Stimulated activated CD4-positive, alpha-beta T cell treated with anti-CD3 and anti-CD28 coated beads, Interleukin-15, amount 100 ng/mL, for 48 hours (primary cell): ENCODE measurements at regions not wholly inside any gene's neighbourhood (a gene's known extent, or its start where the extent isn't known, plus 50 kb on each side); places are given as distances from the start of the nearest gene placed in this dataset.
"Not testable (repeated sequence)": the region's sequence is repeated elsewhere in the genome, so short reads cannot be mapped to it uniquely, and the experiment has no call there.

Source experiments
- DNase-seq, 2 donors: peaks; one replicate each; pipeline ENCODE4 v3.0.0-alpha.2; 2020; ENCODE audit warnings: low read depth in 2 of 2

DNA sequence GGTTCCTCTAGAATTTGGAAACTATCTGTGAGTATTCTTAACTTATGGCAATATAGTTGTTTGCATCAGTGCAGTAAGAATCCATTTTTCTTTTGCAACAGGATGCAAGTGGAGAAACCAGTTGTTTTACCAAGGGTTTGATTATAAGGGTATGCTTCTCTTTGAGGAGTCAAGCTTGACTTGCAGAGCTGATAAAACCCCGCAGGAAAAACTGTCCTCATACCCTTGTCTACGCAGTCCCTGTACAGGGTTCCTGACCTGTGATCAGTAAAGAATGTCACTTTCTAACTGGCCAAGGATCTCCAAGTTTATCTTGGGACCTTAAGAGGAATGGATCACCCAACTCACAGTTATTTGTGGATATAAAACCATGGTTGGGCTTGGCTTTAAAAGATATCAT is 161.1 kb upstream of the OLIG3 start:
- no peak for DNase-seq

- no peak for DNase-seq
These were observed 162.5 kb upstream of the OLIG3 start for GRCh38 chr6:137656735-137657134.

- DNase-seq: peak; percentile 22 to 45
These were observed 163.2 kb upstream of the OLIG3 start for GRCh38 chr6:137657351-137657911.

GRCh38 chr6:137658287-137658686 is 164.1 kb upstream of the OLIG3 start:
- DNase-seq: no peak

DNA sequence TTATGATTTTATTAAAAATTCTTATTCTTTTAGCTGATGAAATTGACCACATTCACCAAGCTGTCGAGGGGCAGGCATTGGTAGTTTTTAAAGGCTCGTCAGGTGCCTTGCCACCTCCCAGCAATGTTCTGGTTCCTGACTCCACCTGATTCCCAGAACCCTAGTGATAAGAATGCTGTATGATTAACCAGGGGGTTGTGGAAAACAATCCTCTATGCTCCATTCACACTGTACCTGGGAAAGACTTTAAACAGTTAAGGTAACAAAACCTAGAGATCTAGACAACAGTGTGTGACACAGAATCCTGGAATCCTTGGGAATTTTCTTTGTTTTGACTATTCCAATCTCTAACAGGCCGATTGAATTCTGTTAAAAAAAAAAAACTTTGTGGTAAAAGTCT is 165.7 kb upstream of the OLIG3 start:
- DNase-seq: no peak

- DNase-seq: no peak
These were observed 166.1 kb upstream of the OLIG3 start for GRCh38 chr6:137660296-137660731.

DNA sequence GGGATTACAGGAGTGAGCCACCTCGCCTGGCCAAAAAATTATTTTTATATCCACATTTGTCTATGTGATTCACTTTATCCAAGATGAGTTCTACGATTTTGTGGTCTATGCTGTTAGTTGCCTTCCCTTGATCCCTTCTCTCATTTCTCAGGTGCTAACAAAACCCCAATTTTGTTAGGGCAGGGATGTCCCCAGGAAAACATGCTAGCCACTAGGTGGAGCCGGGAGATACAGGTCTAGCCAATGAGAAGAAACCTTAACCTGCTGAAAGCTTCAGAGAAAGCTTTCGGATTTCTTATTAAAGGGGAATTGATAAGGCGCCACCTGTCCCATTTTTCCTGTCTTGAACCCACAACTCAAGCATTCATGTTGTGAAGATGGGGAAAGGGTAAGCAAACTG is 167.4 kb upstream of the OLIG3 start:
- DNase-seq: peak; percentile 17 to 37

DNA sequence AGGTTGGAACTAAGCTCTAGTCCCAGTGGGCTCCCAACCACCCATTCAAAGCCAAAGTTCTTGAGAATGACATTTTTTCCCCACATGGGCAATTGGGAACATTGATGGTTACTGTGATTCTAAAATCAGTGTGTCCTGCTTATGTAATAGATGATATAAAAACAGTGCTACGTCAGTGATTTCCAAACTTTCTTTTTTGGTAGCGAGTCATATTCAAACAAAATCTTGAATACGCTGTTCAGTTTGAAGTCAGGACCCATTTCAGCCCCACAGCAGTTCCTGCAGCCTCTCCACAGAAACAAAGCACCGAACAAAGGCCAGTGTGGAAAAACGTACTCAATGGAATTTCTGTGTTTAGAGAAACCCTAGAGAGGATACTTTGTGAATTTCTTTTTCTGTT is 170.0 kb upstream of the OLIG3 start:
- DNase-seq: no peak

DNA sequence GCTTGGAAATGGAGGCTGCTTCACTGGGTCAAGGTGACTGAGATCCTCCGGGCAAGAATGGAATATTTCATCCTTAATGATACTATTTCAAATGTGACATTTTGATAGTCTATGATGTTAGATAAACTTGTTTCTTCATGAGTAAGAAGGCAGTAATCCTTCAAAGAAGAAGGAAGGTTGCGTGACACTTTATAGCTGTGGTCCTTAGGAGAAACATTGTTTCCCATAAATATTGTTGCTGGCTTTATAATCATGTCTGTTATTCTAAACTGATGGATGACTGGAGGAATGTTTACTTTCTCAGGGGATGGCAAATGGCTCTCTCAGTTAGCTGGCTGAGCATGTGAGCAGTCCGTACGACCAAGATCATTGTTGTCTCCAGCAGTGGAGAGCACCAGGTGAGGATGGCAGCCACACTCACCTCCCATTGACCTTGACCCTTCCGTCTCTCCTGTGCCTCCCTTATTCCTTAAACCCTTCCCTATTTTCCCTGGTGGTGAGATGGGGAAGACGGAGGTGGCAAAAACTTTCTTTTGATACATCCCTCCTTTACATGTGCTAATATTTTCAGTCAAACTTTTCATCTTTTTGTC is 171.2 kb upstream of the OLIG3 start:
- DNase-seq: no peak

- no peak for DNase-seq
These were observed 172.1 kb upstream of the OLIG3 start for GRCh38 chr6:137666202-137666774.

- no peak for DNase-seq
These were observed 179.4 kb upstream of the OLIG3 start for GRCh38 chr6:137673603-137674002.

DNA sequence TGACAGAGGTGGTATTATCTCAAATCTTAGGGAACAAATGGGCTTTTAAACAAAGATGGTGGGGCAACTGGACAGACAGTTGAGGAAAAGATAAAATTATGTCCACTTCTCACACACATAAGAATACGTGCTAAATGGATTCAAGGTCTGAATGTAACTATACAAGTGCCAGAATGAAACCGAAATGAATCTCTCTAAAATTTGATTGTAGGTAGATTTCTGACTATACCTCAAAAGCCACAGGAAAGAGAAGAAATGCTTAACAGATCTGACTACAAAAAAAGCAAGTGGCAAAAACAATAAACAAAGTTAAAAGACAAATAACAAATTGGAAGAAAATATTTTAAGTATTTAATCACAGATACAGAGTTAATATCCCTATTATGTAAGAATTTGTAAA is 182.7 kb upstream of the OLIG3 start:
- no peak for DNase-seq

DNA sequence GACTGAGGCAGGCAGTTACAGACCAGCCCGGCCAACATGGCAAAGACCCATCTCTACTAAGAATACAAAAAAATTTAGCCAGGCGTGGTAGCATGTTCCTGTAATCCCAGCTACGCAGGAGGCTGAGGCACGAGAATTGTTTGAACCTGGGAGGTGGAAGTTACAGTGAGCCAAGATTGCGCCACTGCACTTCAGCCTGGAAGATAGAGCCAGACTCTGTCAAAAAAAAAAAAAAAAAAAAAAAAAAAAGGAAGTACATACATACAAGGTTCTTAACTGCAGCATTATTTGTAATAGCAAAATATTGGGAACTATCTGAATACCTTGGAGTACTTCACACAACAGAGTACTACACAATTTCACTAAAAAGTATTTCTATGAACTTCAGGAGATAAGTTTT is 183.5 kb upstream of the OLIG3 start:
- DNase-seq: no peak

GRCh38 chr6:137678451-137678850 is 184.3 kb upstream of the OLIG3 start:
- DNase-seq: no peak

DNA sequence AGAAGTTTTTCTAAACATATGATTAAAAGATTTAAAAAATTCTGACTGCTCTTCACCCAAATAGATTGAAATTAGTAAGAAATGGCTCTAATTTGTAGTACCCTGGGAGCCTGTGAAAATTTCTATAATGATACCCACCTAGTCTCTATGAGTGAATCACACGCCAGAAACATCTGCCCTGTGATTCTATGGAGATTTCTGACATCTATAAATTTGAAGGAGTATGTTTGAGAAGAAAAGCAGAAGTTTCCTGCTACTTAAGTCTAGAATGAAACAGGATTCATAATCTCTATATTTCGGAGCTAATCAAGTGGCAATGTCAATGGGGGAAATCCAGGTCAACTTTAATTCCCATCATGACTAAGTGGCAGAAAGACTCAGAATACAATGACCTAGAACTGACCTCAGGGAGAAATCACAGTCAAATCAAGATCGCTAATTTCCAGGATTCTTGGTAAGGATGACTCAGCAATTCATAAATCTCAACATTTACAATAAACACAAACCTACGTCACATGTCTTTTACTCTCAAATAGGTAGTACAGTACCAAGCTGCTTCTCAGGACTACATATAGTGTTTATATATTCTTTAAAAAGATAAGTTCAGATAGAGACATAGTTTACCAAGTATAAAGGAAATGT is 186.2 kb upstream of the TNFAIP3 start:
- DNase-seq: no peak

DNA sequence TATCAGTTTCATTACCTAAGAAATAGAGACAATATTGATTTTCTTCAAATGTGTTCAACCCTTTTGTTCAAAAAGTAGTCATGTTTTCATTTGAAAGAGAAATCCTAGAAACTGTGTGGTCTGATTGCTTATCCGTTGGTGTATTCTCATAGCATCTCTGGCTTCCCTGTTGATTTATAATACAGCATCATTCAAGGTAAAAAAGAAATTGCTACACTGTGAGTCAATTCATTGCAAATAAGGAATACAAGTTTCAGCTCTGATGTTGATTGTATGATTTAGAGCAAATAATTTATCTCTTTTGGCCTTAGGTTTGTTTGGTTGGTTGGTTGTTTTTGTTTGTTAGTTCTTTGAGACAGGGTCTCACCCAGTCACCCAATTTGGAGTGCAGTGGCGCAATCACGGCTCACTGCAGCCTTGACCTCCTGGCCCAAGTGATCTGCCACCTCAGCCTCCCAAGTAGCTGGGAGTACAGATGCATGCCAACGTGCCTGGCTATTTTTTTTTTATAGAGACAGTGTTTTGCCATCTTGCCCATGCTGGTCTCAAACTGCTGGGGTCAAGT is 185.5 kb upstream of the TNFAIP3 start:
- no peak for DNase-seq

DNA sequence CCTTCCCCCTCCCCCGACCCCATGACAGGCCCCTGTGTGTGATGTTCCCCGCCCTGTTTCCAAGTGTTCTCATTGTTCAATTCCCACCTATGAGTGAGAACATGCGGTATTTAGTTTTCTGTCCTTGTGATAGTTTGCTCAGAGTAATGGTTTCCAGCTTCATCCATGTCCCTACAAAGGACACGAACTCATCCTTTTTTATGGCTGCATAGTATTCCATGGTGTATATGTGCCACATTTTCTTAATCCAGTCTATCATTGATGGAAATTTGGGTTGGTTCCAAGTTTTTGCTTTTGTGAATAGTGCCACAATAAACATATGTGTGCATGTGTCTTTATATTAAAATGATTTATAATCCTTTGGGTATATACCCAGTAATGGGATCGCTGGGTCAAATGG is 184.4 kb upstream of the TNFAIP3 start:
- not testable (repeated sequence) for DNase-seq

DNA sequence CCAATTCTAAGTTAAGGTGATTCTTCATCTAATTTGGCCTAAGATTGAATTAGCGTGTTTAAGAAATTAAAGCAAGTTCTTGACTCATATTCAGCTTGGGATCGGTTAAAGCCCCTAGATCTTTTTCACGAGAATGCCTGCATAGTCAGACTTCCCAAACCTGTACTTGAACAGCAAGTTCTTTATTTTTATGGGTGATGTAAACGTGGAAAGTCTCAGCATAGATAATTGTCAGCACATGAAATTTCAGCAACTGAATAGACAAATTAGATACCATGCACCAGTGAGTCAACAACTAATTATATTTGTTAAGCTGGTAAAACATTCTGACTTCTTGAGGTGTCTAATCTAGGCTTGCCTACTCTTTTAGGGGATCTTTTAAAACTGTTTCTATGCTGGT is 183.1 kb upstream of the TNFAIP3 start:
- no peak for DNase-seq

DNA sequence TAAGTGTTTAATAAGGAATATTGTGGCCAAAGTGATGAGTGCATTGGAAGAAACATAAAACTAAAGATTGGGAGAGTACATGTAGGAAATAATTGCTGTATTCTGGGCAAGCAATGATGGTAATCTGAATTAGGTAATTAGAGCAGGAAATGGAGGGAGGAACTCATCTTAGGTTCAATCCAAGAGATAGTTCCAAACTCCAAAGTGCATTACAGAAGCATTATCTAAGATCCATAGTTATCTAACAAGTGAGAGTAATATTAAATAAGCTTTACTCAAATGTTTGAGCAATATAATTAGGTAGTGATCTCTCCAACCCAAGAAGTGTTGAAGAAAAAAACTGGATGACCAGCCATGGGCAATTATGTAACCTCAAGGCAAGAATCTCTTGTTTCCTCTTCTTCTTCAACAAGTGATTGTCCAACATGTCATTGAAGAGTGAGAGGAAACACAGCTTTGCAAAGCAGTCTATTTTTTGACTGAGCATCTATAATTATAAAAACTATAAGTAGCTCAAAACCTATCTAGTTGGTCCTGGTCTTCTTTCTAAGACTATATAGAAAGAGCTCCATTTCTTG is 181.2 kb upstream of the TNFAIP3 start:
- DNase-seq: no peak

DNA sequence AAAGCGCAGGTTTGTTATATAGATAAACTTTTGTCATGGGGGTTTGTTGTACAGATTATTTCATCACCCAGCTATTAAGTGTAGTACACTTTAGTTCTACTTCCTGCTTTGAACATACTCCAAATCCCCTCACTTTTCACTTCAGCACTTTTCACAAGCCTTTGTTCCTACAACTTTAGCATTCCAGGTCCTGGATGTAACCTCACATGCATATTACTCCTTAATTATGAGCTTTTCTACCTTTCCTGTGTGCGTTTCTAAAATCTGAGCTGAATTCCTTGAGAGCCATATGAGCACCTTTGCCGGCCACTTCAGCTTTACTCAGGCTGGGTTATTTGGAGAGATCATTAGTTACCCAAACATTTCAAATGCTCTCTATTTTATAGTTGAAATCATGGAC is 179.2 kb upstream of the TNFAIP3 start:
- no peak for DNase-seq

- no peak for DNase-seq
These were observed 178.7 kb upstream of the TNFAIP3 start for GRCh38 chr6:137688230-137688971.

GRCh38 chr6:137689377-137689776 is 177.7 kb upstream of the TNFAIP3 start:
- no peak for DNase-seq
